BLaER1 treated with 17β-estradiol and CSF1 and Interleukin-3, amounts not matched to agents 10 nM and 100 nM (cell line): ENCODE measurements at regions not wholly inside any gene's neighbourhood (a gene's known extent, or its start where the extent isn't known, plus 50 kb on each side); places are given as distances from the start of the nearest gene placed in this dataset.
"Not testable (repeated sequence)": the region's sequence is repeated elsewhere in the genome, so short reads cannot be mapped to it uniquely, and the experiment has no call there.

Source experiments
- H3K27ac ChIP-seq, 11 experiments: shearing (Covaris generic); formaldehyde crosslinking; 2 replicates each; pipeline ENCODE4 v1.8.1; 2022
- H3K27me3 ChIP-seq, 11 experiments: shearing (Covaris generic); formaldehyde crosslinking; 2 replicates each; pipeline ENCODE4 v1.8.1; 2022
- H3K36me3 ChIP-seq, 11 experiments: shearing (Covaris generic); formaldehyde crosslinking; 2 replicates each; pipeline ENCODE4 v1.8.1; 2022
- H3K4me1 ChIP-seq, 10 experiments: shearing (Covaris generic); formaldehyde crosslinking; 2 replicates each; pipeline ENCODE4 v1.8.1; 2022
- H3K4me2 ChIP-seq, 11 experiments: shearing (Covaris generic); formaldehyde crosslinking; 2 replicates each; pipeline ENCODE4 v1.8.1; 2022
- H3K4me3 ChIP-seq, 10 experiments: shearing (Covaris generic); formaldehyde crosslinking; 2 replicates each; pipeline ENCODE4 v1.8.1; 2022
- H3K9ac ChIP-seq, 11 experiments: shearing (Covaris generic); formaldehyde crosslinking; 2 replicates each; pipeline ENCODE4 v1.8.1; 2022
- H3K9me3 ChIP-seq, 11 experiments: shearing (Covaris generic); formaldehyde crosslinking; replicated peaks in 1 of 11; 2 replicates each; pipeline ENCODE4 v1.8.1; 2022
- H4K20me1 ChIP-seq, 11 experiments: shearing (Covaris generic); formaldehyde crosslinking; 2 replicates each; pipeline ENCODE4 v1.8.1; 2022
- Cebpa-rat ChIP-seq, 11 experiments: shearing (Covaris generic); IDR thresholded peaks; 2 replicates each; pipeline ENCODE4 v1.8.1; 2022

GRCh38 chr2:57205241-57205640 lies 841.4 kb upstream of the VRK2 start:
- Histone ChIP-seq H3K36me3 (no peaks in the 10 kb centered on the region), H3K4me3 (no peak overlapping the region), H3K27ac (no peak overlapping the region), H3K4me1 (no peaks in the 10 kb centered on the region), H4K20me1 (no peaks in the 10 kb centered on the region), H3K27me3 (no peaks in the 10 kb centered on the region), H3K4me2 (no peak overlapping the region), H3K9ac (no peak overlapping the region), H3K9me3 (no peaks in the 10 kb centered on the region; a peak in 1 of 22 replicates)
- no peak for TF ChIP-seq Cebpa-rat (IDR thresholded peaks at IDR 0.05)

GRCh38 chr2:57207191-57207590 lies 839.4 kb upstream of the VRK2 start:
- Histone ChIP-seq H3K4me1 (no peaks in the 10 kb centered on the region), H4K20me1 (no peaks in the 10 kb centered on the region), H3K9me3 (no peaks in the 10 kb centered on the region; a peak in 1 of 22 replicates), H3K27me3 (no peaks in the 10 kb centered on the region), H3K27ac (no peak overlapping the region), H3K4me2 (no peak overlapping the region), H3K9ac (no peak overlapping the region), H3K4me3 (no peak overlapping the region), H3K36me3 (no peaks in the 10 kb centered on the region)
- TF ChIP-seq Cebpa-rat (IDR thresholded peaks at IDR 0.05), result no peak

- no peaks in the 10 kb centered on the region for H3K4me1 ChIP-seq
- H3K9ac ChIP-seq, result no peak overlapping the region
- H3K9me3 ChIP-seq, result no peaks in the 10 kb centered on the region
- H3K4me3 ChIP-seq, result no peak overlapping the region
- TF ChIP-seq Cebpa-rat (IDR thresholded peaks at IDR 0.05), result no peak
- no peaks in the 10 kb centered on the region for H3K36me3 ChIP-seq
- no peak overlapping the region for H3K4me2 ChIP-seq
- no peaks in the 10 kb centered on the region for H4K20me1 ChIP-seq
- H3K27ac ChIP-seq, result no peak overlapping the region
- no peaks in the 10 kb centered on the region for H3K27me3 ChIP-seq
Measured at GRCh38 chr2:57209799-57210198, 836.8 kb upstream of the VRK2 start.

GRCh38 chr2:57210855-57211254 lies 835.8 kb upstream of the VRK2 start:
- no peak overlapping the region for H3K27ac ChIP-seq
- no peaks in the 10 kb centered on the region for H3K27me3 ChIP-seq
- no peak overlapping the region for H3K9ac ChIP-seq
- H4K20me1 ChIP-seq, result no peaks in the 10 kb centered on the region
- no peaks in the 10 kb centered on the region for H3K36me3 ChIP-seq
- H3K4me2 ChIP-seq, result no peak overlapping the region
- H3K4me1 ChIP-seq, result no peaks in the 10 kb centered on the region
- no peak for TF ChIP-seq Cebpa-rat (IDR thresholded peaks at IDR 0.05)
- H3K4me3 ChIP-seq, result no peak overlapping the region
- no peaks in the 10 kb centered on the region for H3K9me3 ChIP-seq

- H3K9me3 ChIP-seq, result peaks cover 27 to 43% (median 32%) of the 10 kb centered on the region in 11 experiments
- no peaks in the 10 kb centered on the region for H3K36me3 ChIP-seq
- TF ChIP-seq Cebpa-rat (IDR thresholded peaks at IDR 0.05), result no peak
- no peaks in the 10 kb centered on the region for H3K27me3 ChIP-seq
- H3K4me2 ChIP-seq, result no peak overlapping the region
- no peaks in the 10 kb centered on the region for H4K20me1 ChIP-seq
- H3K27ac ChIP-seq, result no peak overlapping the region
- H3K9ac ChIP-seq, result no peak overlapping the region
- H3K4me1 ChIP-seq, result no peaks in the 10 kb centered on the region
- no peak overlapping the region for H3K4me3 ChIP-seq
Measured at GRCh38 chr2:57217013-57217412, 829.6 kb upstream of the VRK2 start.

- no peak overlapping the region for H3K27ac ChIP-seq
- no peak overlapping the region for H3K4me3 ChIP-seq
- H3K9ac ChIP-seq, result no peak overlapping the region
- H3K4me2 ChIP-seq, result no peak overlapping the region
- no peaks in the 10 kb centered on the region for H3K36me3 ChIP-seq
- no peaks in the 10 kb centered on the region for H3K4me1 ChIP-seq
- TF ChIP-seq Cebpa-rat (IDR thresholded peaks at IDR 0.05), result no peak
- no peaks in the 10 kb centered on the region for H3K27me3 ChIP-seq
- peaks cover 27 to 43% (median 32%) of the 10 kb centered on the region in 11 experiments for H3K9me3 ChIP-seq
- H4K20me1 ChIP-seq, result no peaks in the 10 kb centered on the region
Measured at GRCh38 chr2:57218206-57218605, 828.4 kb upstream of the VRK2 start.

GRCh38 chr2:57229706-57230105 lies 816.9 kb upstream of the VRK2 start:
- not testable (repeated sequence) for H3K4me2 ChIP-seq, H3K27me3 ChIP-seq, H3K36me3 ChIP-seq, H3K9me3 ChIP-seq, H3K4me3 ChIP-seq, H3K9ac ChIP-seq, H3K27ac ChIP-seq, H3K4me1 ChIP-seq, H4K20me1 ChIP-seq

- H3K9ac ChIP-seq, H3K27ac ChIP-seq, H3K4me2 ChIP-seq, H4K20me1 ChIP-seq, H3K4me1 ChIP-seq, H3K36me3 ChIP-seq, H3K9me3 ChIP-seq, H3K27me3 ChIP-seq, H3K4me3 ChIP-seq: not testable (repeated sequence)
Measured at GRCh38 chr2:57232341-57232740, 814.3 kb upstream of the VRK2 start.

GRCh38 chr2:57251495-57251894 lies 795.1 kb upstream of the VRK2 start:
- H3K9me3 ChIP-seq, result peaks cover 32 to 44% (median 37%) of the 10 kb centered on the region in 11 experiments
- not testable (repeated sequence) for H3K4me1 ChIP-seq

GRCh38 chr2:57276408-57276807 lies 770.2 kb upstream of the VRK2 start:
- H3K9me3 ChIP-seq, result peaks cover 0 to 13% (median 0%) of the 10 kb centered on the region in 11 experiments; a peak in 4 of 22 replicates
- H3K4me2 ChIP-seq, result not testable (repeated sequence)

More at GRCh38 chr2:57251495-57251894, 795.1 kb upstream of the VRK2 start:
- H4K20me1 ChIP-seq, H3K9ac ChIP-seq, H3K27ac ChIP-seq, H3K27me3 ChIP-seq, H3K36me3 ChIP-seq, H3K4me3 ChIP-seq, H3K4me2 ChIP-seq: not testable (repeated sequence)

GRCh38 chr2:57278451-57278850 lies 768.2 kb upstream of the VRK2 start:
- H3K9ac ChIP-seq, result no peak overlapping the region
- peak overlapping the region in 8 of 11 experiments; percentile 7 to 61 (median 42); a peak in 13 of 22 replicates for H3K4me2 ChIP-seq
- H3K27me3 ChIP-seq, result no peaks in the 10 kb centered on the region
- peaks cover 0 to 7% (median 0%) of the 10 kb centered on the region in 11 experiments; a peak in 5 of 22 replicates for H3K9me3 ChIP-seq
- H3K36me3 ChIP-seq, result no peaks in the 10 kb centered on the region
- peaks cover 0 to 22% (median 7%) of the 10 kb centered on the region in 10 experiments; a peak in 12 of 20 replicates for H3K4me1 ChIP-seq
- peak overlapping the region in 1 of 11 experiments; percentile 17; a peak in 1 of 22 replicates for H3K27ac ChIP-seq
- no peaks in the 10 kb centered on the region for H4K20me1 ChIP-seq
- TF ChIP-seq Cebpa-rat (IDR thresholded peaks at IDR 0.05), result no peak
- H3K4me3 ChIP-seq, result no peak overlapping the region

More at GRCh38 chr2:57276408-57276807, 770.2 kb upstream of the VRK2 start:
- H3K4me3 ChIP-seq, H3K27me3 ChIP-seq, H3K36me3 ChIP-seq, H3K27ac ChIP-seq, H3K9ac ChIP-seq, H4K20me1 ChIP-seq: not testable (repeated sequence)
- H3K4me1 ChIP-seq, result peaks cover 0 to 22% (median 7%) of the 10 kb centered on the region in 10 experiments; a peak in 12 of 20 replicates
